GM18873 (cell line): ENCODE measurements at regions not wholly inside any gene's neighbourhood (a gene's known extent, or its start where the extent isn't known, plus 50 kb on each side); places are given as distances from the start of the nearest gene placed in this dataset.

Experiments used
- ATAC-seq: cut with Tn5 transposase; IDR thresholded peaks from one replicate; pipeline ENCODE4 v1.9.1; 2021; ENCODE audit warnings: mild to moderate bottlenecking, moderate library complexity, moderate number of reproducible peaks; ENCODE audit not compliant: unreplicated experiment, low FRiP score

- ATAC-seq = no peak
These were observed 288.5 kb downstream of the PRL start for GRCh38 chr6:22008248-22008836.

- ATAC-seq = no peak
These were observed 286.7 kb downstream of the PRL start for GRCh38 chr6:22010102-22010501.

DNA sequence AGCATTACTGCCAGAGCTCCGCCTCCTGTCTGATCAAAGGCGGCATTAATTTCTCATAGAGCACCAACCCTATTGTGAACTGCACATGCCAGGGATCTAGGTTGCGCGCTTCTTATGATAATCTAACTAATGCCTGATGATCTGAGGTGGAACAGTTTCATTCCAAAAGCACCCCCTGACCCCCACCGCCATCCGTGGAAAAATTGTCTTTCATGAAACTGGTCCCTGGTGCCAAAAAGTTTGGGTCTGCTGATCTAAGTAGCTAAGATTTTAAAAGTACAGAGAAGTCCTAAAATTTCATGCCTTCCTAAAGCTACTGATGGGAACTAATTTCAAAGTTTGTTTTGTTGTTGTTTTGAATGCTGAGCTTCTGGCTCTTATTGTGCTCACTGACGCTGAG lies 281.6 kb downstream of the PRL start:
- ATAC-seq = no peak

DNA sequence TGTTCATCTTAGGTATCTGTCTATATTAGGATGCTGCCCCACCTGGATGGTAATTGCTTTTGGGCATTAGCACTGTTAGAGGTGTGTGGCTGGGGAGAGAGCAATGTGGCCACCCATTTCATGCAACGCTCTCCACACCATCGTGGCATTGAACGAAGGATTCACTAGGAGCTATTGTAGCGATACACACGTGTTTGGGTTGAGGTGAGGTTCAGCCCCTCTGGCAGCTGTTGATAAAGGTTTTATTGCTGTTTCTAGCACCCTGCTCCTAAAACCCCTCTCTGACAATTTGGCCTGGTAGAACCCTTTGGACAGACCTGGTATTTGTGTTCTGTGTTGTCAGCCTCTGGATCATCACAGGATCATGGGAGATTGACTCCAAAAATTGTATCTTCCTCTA lies 280.9 kb downstream of the PRL start:
- ATAC-seq = no peak

- ATAC-seq = no peak
These were observed 279.6 kb downstream of the PRL start for GRCh38 chr6:22017272-22017671.

- no peak for ATAC-seq
These were observed 279.1 kb downstream of the PRL start for GRCh38 chr6:22017766-22018165.

- no peak for ATAC-seq
These were observed 277.0 kb downstream of the PRL start for GRCh38 chr6:22019857-22020256.

DNA sequence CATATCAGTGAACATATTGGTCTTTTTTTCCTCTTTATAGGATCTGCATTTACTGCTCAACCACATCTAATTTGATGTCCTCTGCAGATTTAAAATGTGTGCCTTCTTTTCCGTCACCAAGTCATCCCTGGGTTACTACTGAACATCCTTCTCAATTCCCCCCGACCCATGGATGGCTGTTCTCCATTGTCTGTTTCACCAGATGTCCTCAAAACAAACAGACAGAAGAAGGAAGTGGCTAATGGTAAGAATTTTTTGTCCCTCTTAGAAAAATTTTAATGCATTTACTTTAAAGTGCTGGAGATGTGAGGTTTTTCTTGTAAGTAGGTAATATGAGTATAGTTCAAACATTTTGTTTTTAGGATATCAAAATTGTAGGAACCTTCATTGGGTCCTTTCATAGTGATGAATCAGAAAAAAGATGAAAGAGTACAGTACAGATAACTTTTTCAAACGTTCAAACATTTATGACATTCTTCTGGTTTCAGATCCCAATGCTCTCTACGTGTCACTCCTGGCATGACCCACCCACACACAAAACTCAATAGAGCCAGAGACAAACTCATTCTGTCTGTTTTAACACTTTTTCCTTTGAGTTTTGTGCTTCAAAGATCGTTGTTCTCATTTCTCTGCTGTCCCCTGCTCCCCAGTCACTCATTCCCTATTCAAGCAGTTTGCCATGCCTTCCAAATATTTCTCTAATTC lies 276.4 kb downstream of the PRL start:
- no peak for ATAC-seq

GRCh38 chr6:22021966-22022365 lies 274.9 kb downstream of the PRL start:
- ATAC-seq = no peak

- ATAC-seq = no peak
These were observed 272.9 kb downstream of the PRL start for GRCh38 chr6:22023937-22024336.

- peak; percentile 37 for ATAC-seq
These were observed 271.8 kb downstream of the PRL start for GRCh38 chr6:22024973-22025467.

GRCh38 chr6:22025468-22026163 lies 271.2 kb downstream of the PRL start:
- peak; percentile 63 for ATAC-seq

GRCh38 chr6:22026164-22026678 lies 270.6 kb downstream of the PRL start:
- no peak for ATAC-seq

DNA sequence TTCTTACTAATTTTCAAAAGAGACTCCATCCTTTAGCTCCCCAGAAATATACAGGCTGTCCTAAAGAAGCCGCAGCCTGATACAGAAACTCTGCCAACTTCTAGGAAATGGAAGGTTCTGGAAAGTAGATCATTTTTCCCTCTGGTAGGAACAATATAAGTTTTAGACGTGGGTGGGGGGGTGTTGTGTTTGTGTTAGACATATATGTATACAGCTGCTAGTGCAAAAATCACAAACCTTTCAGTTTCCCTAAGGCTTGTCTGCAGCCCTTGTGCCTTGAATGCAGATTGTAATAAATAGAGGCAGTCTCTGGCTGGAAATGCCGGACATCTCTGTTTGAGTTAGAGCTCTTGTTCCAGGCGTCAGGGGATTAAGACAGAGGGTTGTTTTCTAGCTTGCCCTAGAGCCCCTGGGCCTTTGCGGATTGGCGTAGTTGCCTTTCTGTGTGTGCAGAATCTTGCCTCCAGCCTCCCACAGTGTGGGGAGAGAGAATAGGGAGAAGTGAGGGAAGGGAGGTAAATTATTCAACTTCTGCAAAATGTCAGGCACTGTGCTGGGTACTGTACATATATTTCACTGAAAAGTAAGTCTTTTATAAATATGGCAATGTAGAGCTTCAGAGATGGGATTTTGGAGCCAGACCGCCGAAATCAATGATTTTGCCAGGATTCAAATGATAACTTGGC lies 269.7 kb downstream of the PRL start:
- no peak for ATAC-seq

- no peak for ATAC-seq
These were observed 268.3 kb downstream of the PRL start for GRCh38 chr6:22028403-22029090.

GRCh38 chr6:22029171-22029570 lies 267.7 kb downstream of the PRL start:
- ATAC-seq = no peak

GRCh38 chr6:22030730-22031619 lies 265.9 kb downstream of the PRL start:
- no peak for ATAC-seq

- ATAC-seq = no peak
These were observed 261.1 kb downstream of the PRL start for GRCh38 chr6:22035690-22036089.

- peak; percentile 85 for ATAC-seq
These were observed 260.6 kb downstream of the PRL start for GRCh38 chr6:22036275-22036674.
